OCI-LY3 (cell line): ENCODE measurements at regions not wholly inside any gene's neighbourhood (a gene's known extent, or its start where the extent isn't known, plus 50 kb on each side); places are given as distances from the start of the nearest gene placed in this dataset.

Experiments
- H2AFZ ChIP-seq: fragments of 200-600, 300-600 bp; shearing (Covaris generic); 2 replicates; pipeline ENCODE4 v1.6.0; 2014; ENCODE audit warnings: antibody characterized with exemption, low read depth, low read length
- H3K27ac ChIP-seq: fragments of 200-600, 300-600 bp; sonication (generic); 2 replicates; pipeline ENCODE4 v1.5.1; 2014; ENCODE audit warnings: mild to moderate bottlenecking, low read length, moderate library complexity, mixed read lengths
- H3K27me3 ChIP-seq: fragments of 200-600, 300-600 bp; sonication (generic); 2 replicates; pipeline ENCODE4 v1.6.1; 2014; ENCODE audit warnings: low read depth, low read length, mixed read lengths
- H3K36me3 ChIP-seq: fragments of 200-600, 300-600 bp; sonication (generic); replicated peaks from 2 replicates; pipeline ENCODE3; 2014; ENCODE audit warnings: low read depth, low read length, mixed read lengths
- H3K4me1 ChIP-seq: fragments of 300-600, 200-600 bp; sonication (generic); 2 replicates; pipeline ENCODE4 v1.6.1; 2014; ENCODE audit warnings: low read length, mixed read lengths
- H3K4me2 ChIP-seq: fragments of 200-600, 300-600 bp; sonication (generic); 2 replicates; pipeline ENCODE4 v1.6.1; 2014; ENCODE audit warnings: low read length, mixed read lengths
- H3K4me3 ChIP-seq: fragments of 300-600, 200-600 bp; sonication (generic); 2 replicates; pipeline ENCODE4 v1.5.1; 2014; ENCODE audit warnings: antibody characterized with exemption, mild to moderate bottlenecking, low read length, moderate library complexity
- H3K79me2 ChIP-seq: fragments of 300-600, 200-600 bp; shearing (Covaris generic); 2 replicates; pipeline ENCODE4 v1.6.1; 2014; ENCODE audit warnings: mild to moderate bottlenecking, low read length, mixed read lengths
- H3K9ac ChIP-seq: fragments of 300-600, 200-600 bp; shearing (Covaris generic); 2 replicates; pipeline ENCODE4 v1.6.0; 2014; ENCODE audit warnings: mild to moderate bottlenecking, low read length, moderate library complexity
- H3K9me3 ChIP-seq: fragments of 200-600, 300-600 bp; shearing (Covaris generic); 2 replicates; pipeline ENCODE4 v1.6.1; 2014; ENCODE audit warnings: low read length, mixed read lengths; ENCODE audit not compliant: insufficient read depth
- H4K20me1 ChIP-seq: fragments of 200-600, 300-600 bp; sonication (generic); 2 replicates; pipeline ENCODE4 v1.6.1; 2016; ENCODE audit warnings: low read length, mixed read lengths; ENCODE audit not compliant: insufficient read depth
- EZH2phosphoT487 ChIP-seq: fragments of 200-600 bp; shearing (Covaris generic); IDR thresholded peaks from 2 replicates; pipeline ENCODE4 v1.6.1; 2018; ENCODE audit warnings: antibody characterized with exemption, mixed run types, low read depth
- TF ChIP-seq, protein P1 (sequence below): fragments of 200-600, 300-600 bp; sonication (generic); IDR thresholded peaks from 2 replicates; pipeline ENCODE4 v1.5.1; 2014; ENCODE audit warnings: antibody characterized with exemption, low read length, low read depth

GRCh38 chr4:24637173-24637572 is 52.8 kb upstream of the DHX15 start:
- Histone ChIP-seq H3K4me2 (no peak overlapping the region), H2AFZ (no peak overlapping the region), H3K27me3 (peaks cover 6% of the 10 kb centered on the region; the same call in 1 of the 2 replicates), H3K79me2 (no peaks in the 10 kb centered on the region), H3K4me1 (no peaks in the 10 kb centered on the region), H3K27ac (no peak overlapping the region), H4K20me1 (no peaks in the 10 kb centered on the region), H3K4me3 (no peak overlapping the region), H3K36me3 (no peaks in the 10 kb centered on the region), H3K9me3 (no peaks in the 10 kb centered on the region), H3K9ac (no peak overlapping the region)
- no peak for TF ChIP-seq EZH2phosphoT487
- TF ChIP-seq, protein P1, sequence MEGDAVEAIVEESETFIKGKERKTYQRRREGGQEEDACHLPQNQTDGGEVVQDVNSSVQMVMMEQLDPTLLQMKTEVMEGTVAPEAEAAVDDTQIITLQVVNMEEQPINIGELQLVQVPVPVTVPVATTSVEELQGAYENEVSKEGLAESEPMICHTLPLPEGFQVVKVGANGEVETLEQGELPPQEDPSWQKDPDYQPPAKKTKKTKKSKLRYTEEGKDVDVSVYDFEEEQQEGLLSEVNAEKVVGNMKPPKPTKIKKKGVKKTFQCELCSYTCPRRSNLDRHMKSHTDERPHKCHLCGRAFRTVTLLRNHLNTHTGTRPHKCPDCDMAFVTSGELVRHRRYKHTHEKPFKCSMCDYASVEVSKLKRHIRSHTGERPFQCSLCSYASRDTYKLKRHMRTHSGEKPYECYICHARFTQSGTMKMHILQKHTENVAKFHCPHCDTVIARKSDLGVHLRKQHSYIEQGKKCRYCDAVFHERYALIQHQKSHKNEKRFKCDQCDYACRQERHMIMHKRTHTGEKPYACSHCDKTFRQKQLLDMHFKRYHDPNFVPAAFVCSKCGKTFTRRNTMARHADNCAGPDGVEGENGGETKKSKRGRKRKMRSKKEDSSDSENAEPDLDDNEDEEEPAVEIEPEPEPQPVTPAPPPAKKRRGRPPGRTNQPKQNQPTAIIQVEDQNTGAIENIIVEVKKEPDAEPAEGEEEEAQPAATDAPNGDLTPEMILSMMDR = no peak

- H3K79me2 ChIP-seq = no peaks in the 10 kb centered on the region
- H2AFZ ChIP-seq = no peak overlapping the region
- TF ChIP-seq, protein P1 = no peak
- TF ChIP-seq EZH2phosphoT487 = no peak
- peaks cover 6% of the 10 kb centered on the region; the same call in 1 of the 2 replicates for H3K27me3 ChIP-seq
- H3K4me1 ChIP-seq = no peaks in the 10 kb centered on the region
- H3K4me2 ChIP-seq = no peak overlapping the region
- H3K36me3 ChIP-seq = no peaks in the 10 kb centered on the region
- no peak overlapping the region for H3K9ac ChIP-seq
- H3K4me3 ChIP-seq = no peak overlapping the region
- H3K27ac ChIP-seq = no peak overlapping the region
- no peaks in the 10 kb centered on the region for H3K9me3 ChIP-seq
- H4K20me1 ChIP-seq = no peaks in the 10 kb centered on the region
These were observed 54.1 kb upstream of the DHX15 start for GRCh38 chr4:24638396-24638875.

GRCh38 chr4:24639714-24640113 is 55.4 kb upstream of the DHX15 start:
- Histone ChIP-seq H3K4me3 (no peak overlapping the region), H3K27me3 (peaks cover 6% of the 10 kb centered on the region; the same call in 1 of the 2 replicates), H3K4me2 (no peak overlapping the region), H3K36me3 (no peaks in the 10 kb centered on the region), H3K4me1 (no peaks in the 10 kb centered on the region), H3K27ac (no peak overlapping the region), H2AFZ (no peak overlapping the region), H3K9ac (no peak overlapping the region), H4K20me1 (no peaks in the 10 kb centered on the region), H3K79me2 (no peaks in the 10 kb centered on the region), H3K9me3 (no peaks in the 10 kb centered on the region)
- no peak for TF ChIP-seq EZH2phosphoT487
- TF ChIP-seq, protein P1 = no peak

- Histone ChIP-seq H3K4me1 (no peaks in the 10 kb centered on the region), H3K4me2 (no peak overlapping the region), H3K9me3 (no peaks in the 10 kb centered on the region), H3K79me2 (no peaks in the 10 kb centered on the region), H4K20me1 (no peaks in the 10 kb centered on the region), H3K4me3 (no peak overlapping the region), H3K27me3 (peaks cover 6% of the 10 kb centered on the region; the same call in 1 of the 2 replicates), H3K36me3 (no peaks in the 10 kb centered on the region), H2AFZ (no peak overlapping the region), H3K27ac (no peak overlapping the region), H3K9ac (no peak overlapping the region)
- TF ChIP-seq, protein P1 = no peak
- no peak for TF ChIP-seq EZH2phosphoT487
These were observed 56.0 kb upstream of the DHX15 start for GRCh38 chr4:24640366-24640765.
